ENCODE measurements at regions not wholly inside any gene's neighbourhood (a gene's known extent, or its start where the extent isn't known, plus 50 kb on each side); places are given as distances from the start of the nearest gene placed in this dataset.

GRCh38 chr12:104896146-104896545 lies 61.9 kb downstream of the SLC41A2 start:
- Mint-ChIP-seq H3K36me3 (ENCODE audit: low read depth) (no peaks in the 10 kb centered on the region), H3K27me3 (ENCODE audit: insufficient read depth, low read depth, poor library complexity) (peaks cover 3% of the 10 kb centered on the region), H3K4me1 (no peaks in the 10 kb centered on the region), H3K4me3 (no peak overlapping the region), H3K27ac (no peak overlapping the region), H3K9me3 (no peaks in the 10 kb centered on the region; the same call in 2 of the 3 replicates)
- Histone ChIP-seq H3K9me2 (ENCODE audit: insufficient read depth) (peaks cover 4% of the 10 kb centered on the region; the same call in 1 of the 2 replicates), H3K79me2 (replicated peaks; ENCODE audit: insufficient read depth) (no peaks in the 10 kb centered on the region), H2AFZ (no peak overlapping the region), H3F3A (replicated peaks; ENCODE audit: low read depth) (no peaks in the 10 kb centered on the region), H4K20me1 (replicated peaks; ENCODE audit: insufficient read depth) (no peaks in the 10 kb centered on the region), H3K27ac (ENCODE audit: low read depth) (no peak overlapping the region), H3K27me3 (ENCODE audit: insufficient read depth) (no peaks in the 10 kb centered on the region), H3K4me3 (no peak overlapping the region), H3K4me2 (no peak overlapping the region), H3K4me1 (ENCODE audit: insufficient read depth) (no peaks in the 10 kb centered on the region), H3K36me3 (ENCODE audit: insufficient read depth) (no peaks in the 10 kb centered on the region; the same call in 1 of the 2 replicates)
- TF ChIP-seq CREB1 (CRISPR knock-in tag; IDR thresholded peaks at IDR 0.05; ENCODE audit: low read depth) (no peak), JUNB (IDR thresholded peaks at IDR 0.05; ENCODE audit: unreplicated experiment) (no peak), STAT1 (IDR thresholded peaks at IDR 0.05; ENCODE audit: unreplicated experiment) (no peak), EZH2phosphoT487 (IDR thresholded peaks at IDR 0.05; ENCODE audit: unreplicated experiment) (no peak), ZNF462 (CRISPR knock-in tag; IDR thresholded peaks at IDR 0.05) (no peak), REST (IDR thresholded peaks at IDR 0.05; ENCODE audit: unreplicated experiment) (no peak), ZNF114 (CRISPR knock-in tag; IDR thresholded peaks at IDR 0.05) (no peak), ZNF331 (CRISPR knock-in tag; IDR thresholded peaks at IDR 0.05; ENCODE audit: low read depth) (no peak), CTCF (conservative IDR thresholded peaks at IDR 0.05; ENCODE audit: low read depth in 2 of 2) (no peak), POLR2AphosphoS5 (IDR thresholded peaks at IDR 0.05; ENCODE audit: low read depth) (no peak), EZH2 (IDR thresholded peaks at IDR 0.05; ENCODE audit: low read depth, unreplicated experiment) (no peak), ETS1 (IDR thresholded peaks at IDR 0.05) (no peak), NANOG (IDR thresholded peaks at IDR 0.05; ENCODE audit: borderline replicate concordance) (no peak)
- no peak for ATAC-seq
- no peak for DNase-seq (ENCODE audit: low spot score)

Measured in GM23338 (cell line).